Activated CD4-positive, alpha-beta T cell treated with anti-CD3 and anti-CD28 coated beads, Interleukin-2, amount 10 ng/mL, durations not matched to agents 24 days and 14 days (primary cell): ENCODE measurements at regions not wholly inside any gene's neighbourhood (a gene's known extent, or its start where the extent isn't known, plus 50 kb on each side); places are given as distances from the start of the nearest gene placed in this dataset.
"Not testable (repeated sequence)": the region's sequence is repeated elsewhere in the genome, so short reads cannot be mapped to it uniquely, and the experiment has no call there.

Experiments used
- DNase-seq: peaks from one replicate; pipeline ENCODE4 v3.0.0; 2022
- H3K27ac Mint-ChIP-seq: one replicate; pipeline ENCODE4 v1.8.0; 2022; ENCODE audit warnings: mild to moderate bottlenecking, mixed read lengths
- H3K27me3 Mint-ChIP-seq: one replicate; pipeline ENCODE4 v1.8.0; 2022; ENCODE audit warnings: mixed read lengths
- H3K36me3 Mint-ChIP-seq: one replicate; pipeline ENCODE4 v1.8.0; 2022; ENCODE audit warnings: low read depth, mild to moderate bottlenecking, mixed read lengths
- H3K4me1 Mint-ChIP-seq: one replicate; pipeline ENCODE4 v1.8.0; 2021; ENCODE audit warnings: mixed read lengths
- H3K4me3 Mint-ChIP-seq: one replicate; pipeline ENCODE4 v1.8.0; 2022; ENCODE audit warnings: mild to moderate bottlenecking, moderate library complexity, mixed read lengths
- H3K9me3 Mint-ChIP-seq: one replicate; pipeline ENCODE4 v1.8.0; 2021; ENCODE audit warnings: mixed read lengths
- intact Hi-C: fragments of 100-400 bp; cut with micrococcal nuclease; formaldehyde crosslinking; loops from one replicate; pipeline ENCODE4 v1.15.1; 2023

- intact Hi-C loops, result no loop called here
- Mint-ChIP-seq H3K9me3 (no peaks in the 10 kb centered on the region), H3K36me3 (no peaks in the 10 kb centered on the region), H3K4me1 (no peaks in the 10 kb centered on the region), H3K27ac (no peak overlapping the region), H3K27me3 (peaks cover under 1% of the 10 kb centered on the region), H3K4me3 (no peak overlapping the region)
- no peak for DNase-seq
Measured at GRCh38 chr16:17559394-17559793, 88.6 kb upstream of the XYLT1 start.

GRCh38 chr16:17557949-17558348, 87.2 kb upstream of the XYLT1 start:
- no peak overlapping the region for H3K4me3 Mint-ChIP-seq
- no peaks in the 10 kb centered on the region for H3K36me3 Mint-ChIP-seq
- no peaks in the 10 kb centered on the region for H3K4me1 Mint-ChIP-seq
- no peak for DNase-seq
- H3K27ac Mint-ChIP-seq, result no peak overlapping the region
- H3K9me3 Mint-ChIP-seq, result no peaks in the 10 kb centered on the region
- intact Hi-C loops, result no loop called here
- H3K27me3 Mint-ChIP-seq, result peaks cover 2% of the 10 kb centered on the region

DNA sequence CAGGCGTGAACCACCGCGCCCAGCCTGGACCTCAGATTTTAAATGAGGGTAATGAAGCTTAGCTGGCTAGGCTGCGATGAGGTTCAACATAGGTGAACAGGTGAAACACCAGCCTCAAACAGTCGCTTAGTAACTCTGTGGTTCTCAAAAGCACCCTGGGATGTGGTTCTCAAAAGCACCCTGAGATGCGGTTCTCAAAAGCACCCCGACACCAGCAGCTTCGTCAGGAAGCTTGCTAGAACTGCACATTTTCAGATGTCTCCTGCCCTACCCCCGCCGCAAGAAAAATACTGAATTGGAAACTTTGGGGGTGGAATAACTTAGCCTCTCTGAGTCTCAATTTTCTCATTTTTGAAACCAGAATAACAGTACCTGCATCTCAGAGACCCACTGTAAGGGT, 86.7 kb upstream of the XYLT1 start:
- H3K36me3 Mint-ChIP-seq, result no peaks in the 10 kb centered on the region
- no peaks in the 10 kb centered on the region for H3K4me1 Mint-ChIP-seq
- no peak overlapping the region for H3K4me3 Mint-ChIP-seq
- DNase-seq, result peak; percentile 63
- no peaks in the 10 kb centered on the region for H3K9me3 Mint-ChIP-seq
- H3K27ac Mint-ChIP-seq, result no peak overlapping the region
- peaks cover 2% of the 10 kb centered on the region for H3K27me3 Mint-ChIP-seq
- intact Hi-C loops, result no loop called here

GRCh38 chr16:17556276-17557052, 85.7 kb upstream of the XYLT1 start:
- H3K27me3 Mint-ChIP-seq, result peaks cover 2% of the 10 kb centered on the region
- H3K4me1 Mint-ChIP-seq, result no peaks in the 10 kb centered on the region
- DNase-seq, result peak; percentile 60
- intact Hi-C loops, result no loop called here
- no peak overlapping the region for H3K4me3 Mint-ChIP-seq
- no peaks in the 10 kb centered on the region for H3K36me3 Mint-ChIP-seq
- H3K9me3 Mint-ChIP-seq, result no peaks in the 10 kb centered on the region
- no peak overlapping the region for H3K27ac Mint-ChIP-seq

DNA sequence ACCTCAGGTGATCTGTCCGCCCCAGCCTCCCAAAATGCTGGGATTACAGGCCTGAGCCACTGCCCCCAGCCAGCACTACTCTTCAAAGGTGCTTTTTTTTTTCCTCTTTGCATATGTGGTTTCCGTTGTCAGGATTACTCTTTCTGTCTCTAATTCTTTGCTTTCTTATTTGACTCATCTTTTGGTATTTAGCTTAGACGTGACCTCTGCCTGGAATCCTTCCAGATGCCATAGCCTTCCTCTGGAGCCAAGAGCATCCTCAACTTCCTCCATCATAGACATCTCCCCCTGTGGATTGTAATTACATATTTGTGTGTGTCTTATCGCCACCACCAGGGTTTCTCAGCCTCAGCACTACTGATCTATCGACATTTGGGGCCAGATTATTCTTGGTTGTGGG, 84.4 kb upstream of the XYLT1 start:
- Mint-ChIP-seq H3K4me3 (no peak overlapping the region), H3K27ac (no peak overlapping the region), H3K27me3 (peaks cover 2% of the 10 kb centered on the region), H3K9me3 (no peaks in the 10 kb centered on the region), H3K36me3 (no peaks in the 10 kb centered on the region), H3K4me1 (no peaks in the 10 kb centered on the region)
- intact Hi-C loops, result no loop called here
- DNase-seq, result no peak

DNA sequence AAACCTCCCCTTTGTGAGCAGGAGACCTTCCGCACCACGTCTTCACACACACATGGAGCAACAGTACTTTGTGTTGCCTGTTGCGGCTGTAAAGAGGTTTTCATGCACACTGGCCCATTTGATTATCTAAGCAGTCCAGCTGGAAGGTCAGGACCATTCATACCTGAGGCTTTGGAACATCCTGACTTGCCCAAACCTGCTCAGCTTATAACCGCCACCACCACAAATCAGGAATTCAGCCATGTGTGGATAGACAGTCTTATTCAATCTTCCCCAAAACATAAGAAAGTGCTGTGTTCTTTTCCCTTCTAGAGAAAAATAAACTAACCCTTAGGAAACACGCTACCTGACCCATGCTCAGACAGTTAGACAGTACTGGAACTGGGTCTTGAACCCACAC, 81.6 kb upstream of the XYLT1 start:
- Mint-ChIP-seq H3K4me3 (no peak overlapping the region), H3K9me3 (no peaks in the 10 kb centered on the region), H3K27ac (no peak overlapping the region), H3K27me3 (peaks cover 2% of the 10 kb centered on the region), H3K4me1 (no peaks in the 10 kb centered on the region), H3K36me3 (no peaks in the 10 kb centered on the region)
- intact Hi-C loops, result no loop called here
- DNase-seq, result no peak

DNA sequence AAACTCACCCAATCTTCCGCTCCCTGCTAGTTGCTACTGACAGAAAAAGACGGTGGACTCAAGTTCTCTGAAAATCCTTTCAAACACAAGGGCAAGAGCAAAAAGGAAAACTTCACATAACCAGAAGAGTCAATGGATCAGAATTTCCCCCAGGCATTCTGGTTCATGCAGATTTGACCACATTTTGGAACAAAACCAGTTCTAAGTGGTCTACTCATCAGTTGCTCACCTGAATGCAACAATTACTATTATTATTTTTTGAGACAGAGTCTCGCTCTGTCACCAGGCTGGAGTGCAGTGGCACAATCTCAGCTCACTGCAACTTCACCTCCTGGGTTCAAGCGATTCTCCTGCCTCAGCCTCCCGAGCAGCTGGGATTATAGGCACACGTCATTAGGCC, 80.9 kb upstream of the XYLT1 start:
- H3K27me3 Mint-ChIP-seq, intact Hi-C loops, H3K9me3 Mint-ChIP-seq, H3K27ac Mint-ChIP-seq, H3K4me1 Mint-ChIP-seq, H3K36me3 Mint-ChIP-seq, DNase-seq, H3K4me3 Mint-ChIP-seq: not testable (repeated sequence)

DNA sequence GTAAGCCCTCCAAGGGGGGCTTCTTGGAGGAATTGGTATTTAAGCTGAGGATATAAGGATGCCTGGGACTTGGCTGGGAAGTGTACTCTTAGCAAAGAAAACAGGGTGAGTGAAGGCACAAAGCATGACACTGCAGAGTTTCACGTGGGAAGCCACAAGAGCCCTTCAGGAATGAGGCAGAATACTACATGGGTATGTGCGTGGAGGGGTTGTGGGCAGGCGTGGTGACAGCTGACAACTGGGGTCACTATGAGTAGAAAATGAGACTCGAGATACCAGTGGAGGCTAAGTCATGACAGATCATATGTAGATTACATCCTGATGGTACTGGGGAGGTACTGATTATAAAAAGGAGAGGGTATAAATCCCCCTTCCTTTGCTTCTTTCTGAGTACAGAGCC, 78.1 kb upstream of the XYLT1 start:
- no peak for DNase-seq
- intact Hi-C loops, result no loop called here
- Mint-ChIP-seq H3K27ac (no peak overlapping the region), H3K36me3 (no peaks in the 10 kb centered on the region), H3K4me3 (no peak overlapping the region), H3K9me3 (no peaks in the 10 kb centered on the region), H3K27me3 (no peaks in the 10 kb centered on the region), H3K4me1 (no peaks in the 10 kb centered on the region)

DNA sequence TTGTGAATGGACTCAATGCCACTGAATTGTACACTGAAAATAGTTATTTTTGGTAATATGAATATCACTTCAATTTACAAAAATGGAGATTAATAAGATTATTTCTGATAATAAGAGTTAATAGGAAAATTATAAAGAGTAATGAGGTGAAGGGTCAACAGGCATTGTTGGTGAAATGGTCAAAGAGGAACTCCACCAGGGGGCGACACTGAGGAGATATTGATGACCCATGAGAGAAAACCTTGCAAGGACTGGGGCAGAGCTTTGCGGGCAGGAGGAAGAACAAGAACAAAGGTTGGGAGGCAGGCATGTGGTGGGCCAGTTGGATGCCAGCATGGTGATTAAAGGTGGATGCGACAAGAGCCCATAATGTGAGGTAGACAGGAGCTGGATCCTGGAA, 74.0 kb upstream of the XYLT1 start:
- no peaks in the 10 kb centered on the region for H3K4me1 Mint-ChIP-seq
- no peak overlapping the region for H3K4me3 Mint-ChIP-seq
- DNase-seq, result peak; percentile 61
- H3K9me3 Mint-ChIP-seq, result no peaks in the 10 kb centered on the region
- H3K27me3 Mint-ChIP-seq, result no peaks in the 10 kb centered on the region
- H3K27ac Mint-ChIP-seq, result no peak overlapping the region
- intact Hi-C loops, result no loop called here
- H3K36me3 Mint-ChIP-seq, result no peaks in the 10 kb centered on the region

GRCh38 chr16:17544304-17544703, 73.5 kb upstream of the XYLT1 start:
- H3K9me3 Mint-ChIP-seq, result no peaks in the 10 kb centered on the region
- no peak overlapping the region for H3K27ac Mint-ChIP-seq
- no peak overlapping the region for H3K4me3 Mint-ChIP-seq
- no peaks in the 10 kb centered on the region for H3K4me1 Mint-ChIP-seq
- no peaks in the 10 kb centered on the region for H3K36me3 Mint-ChIP-seq
- no peaks in the 10 kb centered on the region for H3K27me3 Mint-ChIP-seq
- intact Hi-C loops, result no loop called here
- DNase-seq, result no peak

GRCh38 chr16:17543073-17543472, 72.3 kb upstream of the XYLT1 start:
- H3K27ac Mint-ChIP-seq, result no peak overlapping the region
- intact Hi-C loops, result no loop called here
- H3K4me3 Mint-ChIP-seq, result no peak overlapping the region
- H3K36me3 Mint-ChIP-seq, result no peaks in the 10 kb centered on the region
- DNase-seq, result no peak
- no peaks in the 10 kb centered on the region for H3K9me3 Mint-ChIP-seq
- no peaks in the 10 kb centered on the region for H3K27me3 Mint-ChIP-seq
- no peaks in the 10 kb centered on the region for H3K4me1 Mint-ChIP-seq

- no peak overlapping the region for H3K27ac Mint-ChIP-seq
- H3K36me3 Mint-ChIP-seq, result no peaks in the 10 kb centered on the region
- no peaks in the 10 kb centered on the region for H3K4me1 Mint-ChIP-seq
- H3K9me3 Mint-ChIP-seq, result no peaks in the 10 kb centered on the region
- intact Hi-C loops, result no loop called here
- no peak for DNase-seq
- no peaks in the 10 kb centered on the region for H3K27me3 Mint-ChIP-seq
- no peak overlapping the region for H3K4me3 Mint-ChIP-seq
Measured at GRCh38 chr16:17541324-17541723, 70.6 kb upstream of the XYLT1 start.

- Mint-ChIP-seq H3K9me3 (no peaks in the 10 kb centered on the region), H3K36me3 (no peaks in the 10 kb centered on the region), H3K27me3 (peaks cover 5% of the 10 kb centered on the region), H3K4me1 (no peaks in the 10 kb centered on the region), H3K27ac (no peak overlapping the region), H3K4me3 (no peak overlapping the region)
- intact Hi-C loops, result no loop called here
- no peak for DNase-seq
Measured at GRCh38 chr16:17538927-17539326, 68.2 kb upstream of the XYLT1 start.

DNA sequence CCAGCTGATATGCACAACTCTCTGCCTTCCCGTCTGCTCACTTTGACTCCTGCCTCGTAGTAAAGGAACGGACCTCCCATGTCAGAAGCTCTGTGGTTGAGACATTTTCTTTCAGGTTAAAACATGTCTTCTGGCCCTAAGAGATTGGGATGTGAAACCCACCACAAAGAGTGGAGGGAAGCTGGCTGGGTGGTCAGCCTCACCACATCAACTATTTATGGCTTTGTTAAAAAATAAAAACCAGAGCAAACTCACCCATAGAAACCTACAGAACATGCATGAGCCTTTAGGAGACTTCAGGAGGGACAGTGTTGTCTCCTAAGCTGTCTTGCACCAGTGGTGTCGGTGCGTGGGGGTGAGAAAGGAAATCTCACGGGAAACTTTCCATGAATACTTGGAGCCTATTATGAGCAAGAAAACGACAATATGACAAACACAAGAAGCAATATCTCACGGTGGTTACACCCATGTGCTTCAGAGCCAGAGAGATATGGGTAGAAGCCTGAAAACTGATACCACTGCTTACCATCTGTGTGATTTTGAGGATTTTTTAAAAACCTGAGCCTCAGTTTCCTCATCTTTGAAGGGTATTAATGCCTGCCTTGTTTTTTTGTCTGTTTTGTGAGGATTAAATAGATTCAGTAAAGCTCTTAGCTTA, 61.7 kb upstream of the XYLT1 start:
- H3K4me3 Mint-ChIP-seq, result no peak overlapping the region
- peaks cover 5% of the 10 kb centered on the region for H3K27me3 Mint-ChIP-seq
- no peaks in the 10 kb centered on the region for H3K9me3 Mint-ChIP-seq
- intact Hi-C loops, result no loop called here
- DNase-seq, result no peak
- no peaks in the 10 kb centered on the region for H3K36me3 Mint-ChIP-seq
- peaks cover 14% of the 10 kb centered on the region for H3K4me1 Mint-ChIP-seq
- H3K27ac Mint-ChIP-seq, result no peak overlapping the region
